GM18511 (cell line): ENCODE measurements at regions not wholly inside any gene's neighbourhood (a gene's known extent, or its start where the extent isn't known, plus 50 kb on each side); places are given as distances from the start of the nearest gene placed in this dataset.

ENCODE experiments used
- ATAC-seq: cut with Tn5 transposase; IDR thresholded peaks from one replicate; pipeline ENCODE4 v1.9.1; 2021; ENCODE audit warnings: mild to moderate bottlenecking, moderate library complexity; ENCODE audit not compliant: unreplicated experiment

- ATAC-seq = no peak
Measured at GRCh38 chr18:56545464-56545863, 92.9 kb downstream of the TXNL1 start.

- ATAC-seq = no peak
Measured at GRCh38 chr18:56542476-56542875, 95.9 kb downstream of the TXNL1 start.

DNA sequence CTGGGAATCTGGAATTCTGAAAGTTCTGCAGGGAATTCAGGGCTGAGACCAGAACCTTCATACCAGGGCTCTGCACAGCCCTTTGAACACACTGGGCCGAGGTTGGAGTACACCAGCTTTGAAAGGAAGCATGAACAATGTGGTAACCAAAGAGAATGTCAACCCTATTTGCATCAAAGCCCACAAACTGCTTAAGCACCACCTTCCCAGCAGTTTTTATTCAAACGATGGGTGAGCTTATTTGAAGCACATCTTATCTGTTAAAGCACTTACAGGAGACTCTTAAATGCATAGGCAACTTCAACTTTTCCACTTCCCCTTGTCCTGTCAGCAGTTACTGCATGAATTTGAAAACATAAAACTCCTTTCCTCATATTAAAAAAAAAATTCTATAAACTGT is 96.6 kb downstream of the TXNL1 start:
- no peak for ATAC-seq

GRCh38 chr18:56541340-56541739 is 97.1 kb downstream of the TXNL1 start:
- ATAC-seq = no peak

DNA sequence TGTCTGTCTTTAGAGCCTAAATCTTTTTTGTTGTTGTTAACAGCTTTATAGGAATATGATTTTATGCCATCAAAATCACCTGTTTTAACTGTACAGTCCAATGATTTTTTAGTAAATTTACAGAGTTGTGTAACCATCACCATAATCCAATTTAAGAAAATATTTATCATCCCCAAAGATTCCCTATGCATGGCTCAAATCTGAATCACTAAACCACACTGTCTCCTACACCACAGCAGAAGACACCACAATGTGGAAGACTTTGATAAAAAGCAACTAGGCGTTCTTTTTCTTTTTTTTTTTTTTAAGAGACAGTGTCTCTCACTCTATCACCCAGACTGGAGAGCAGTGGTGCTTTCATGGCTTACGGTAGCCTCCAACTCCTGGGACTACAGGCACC is 99.6 kb downstream of the TXNL1 start:
- no peak for ATAC-seq

- peak; percentile 96 for ATAC-seq
Measured at GRCh38 chr18:56532176-56532840, 106.1 kb downstream of the TXNL1 start.

DNA sequence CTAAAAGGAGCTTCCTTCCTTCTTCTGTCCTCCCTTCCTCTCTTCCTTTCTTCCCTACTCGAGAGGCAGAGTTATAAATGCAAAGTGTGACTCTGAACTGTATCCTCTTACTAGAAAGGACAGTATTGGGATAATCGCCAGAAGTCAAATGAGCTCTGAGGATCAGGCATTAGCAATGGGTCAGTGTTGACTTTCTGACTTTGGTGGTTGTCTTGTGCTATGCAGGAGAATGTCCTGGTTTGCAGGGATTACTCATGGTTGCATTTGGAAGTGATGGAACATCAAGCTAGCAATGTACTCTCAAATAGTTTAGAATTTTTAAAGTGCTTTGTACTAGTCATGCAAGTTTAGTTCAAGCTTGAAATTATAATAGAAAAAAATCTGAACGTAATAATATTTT is 115.6 kb downstream of the TXNL1 start:
- no peak for ATAC-seq

DNA sequence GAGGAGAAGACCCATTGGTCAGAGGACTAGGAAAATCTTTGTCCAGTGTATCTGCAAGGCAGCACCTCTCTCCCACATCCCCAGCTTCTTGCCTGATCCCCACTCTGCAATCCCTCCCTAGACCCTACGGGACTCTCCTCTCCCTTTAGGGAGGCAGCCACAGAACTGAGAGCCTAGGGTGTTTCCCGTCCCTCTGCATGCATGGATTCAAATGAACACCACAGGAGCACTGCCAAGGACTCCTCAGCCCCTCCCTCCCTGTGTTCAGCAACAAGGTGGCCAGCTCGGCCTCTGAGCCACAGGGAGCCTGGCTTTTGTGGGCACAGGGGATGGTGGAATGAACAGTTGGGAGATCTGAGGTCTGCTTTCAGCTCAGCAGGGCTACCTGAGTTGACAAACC is 117.1 kb downstream of the TXNL1 start:
- ATAC-seq = no peak

- no peak for ATAC-seq
Measured at GRCh38 chr18:56517761-56518160, 120.6 kb downstream of the TXNL1 start.

DNA sequence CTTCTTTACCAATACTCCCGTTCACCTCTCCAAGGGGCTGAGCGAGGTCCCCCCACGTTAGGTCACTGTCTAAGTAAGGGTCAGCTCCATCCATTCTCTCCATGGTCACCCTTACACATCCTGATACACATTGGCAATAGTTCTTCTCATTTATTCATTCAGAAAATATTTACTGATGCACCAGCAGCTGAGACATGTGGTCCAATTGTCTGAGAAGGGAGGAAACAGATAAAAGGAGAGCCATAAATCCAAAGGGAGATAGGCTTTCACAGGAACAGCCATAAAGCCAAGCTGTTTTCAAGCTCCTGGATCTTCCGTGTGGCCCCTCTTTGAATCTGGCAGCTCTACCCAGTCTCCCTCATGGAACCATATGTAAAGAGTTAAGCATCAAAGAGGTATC is 121.2 kb downstream of the TXNL1 start:
- ATAC-seq = no peak

DNA sequence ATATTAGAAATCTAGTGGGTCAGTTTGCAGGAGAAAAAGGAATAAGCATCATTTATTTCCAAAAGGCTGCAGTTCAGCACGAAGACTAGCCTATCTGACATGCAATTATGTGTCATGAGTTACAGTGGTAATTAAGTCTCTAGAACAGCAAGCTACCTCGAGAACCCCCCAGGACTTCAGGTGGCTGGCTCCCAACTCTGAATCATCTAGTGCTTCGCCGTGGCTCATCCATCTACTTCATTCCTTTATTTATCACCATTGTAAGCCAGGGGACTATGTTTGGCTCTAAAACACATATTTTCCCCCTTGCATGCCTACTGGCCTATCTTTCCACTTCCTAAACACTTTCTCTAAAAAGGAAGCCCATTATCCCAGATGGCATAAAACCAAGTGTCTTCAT is 121.6 kb downstream of the TXNL1 start:
- no peak for ATAC-seq

- ATAC-seq = no peak
Measured at GRCh38 chr18:56515522-56515921, 122.9 kb downstream of the TXNL1 start.

GRCh38 chr18:56511996-56512395 is 126.4 kb downstream of the TXNL1 start:
- peak; percentile 77 for ATAC-seq

- ATAC-seq = no peak
Measured at GRCh38 chr18:56510108-56510507, 128.3 kb downstream of the TXNL1 start.

- no peak for ATAC-seq
Measured at GRCh38 chr18:56509656-56510055, 128.7 kb downstream of the TXNL1 start.

DNA sequence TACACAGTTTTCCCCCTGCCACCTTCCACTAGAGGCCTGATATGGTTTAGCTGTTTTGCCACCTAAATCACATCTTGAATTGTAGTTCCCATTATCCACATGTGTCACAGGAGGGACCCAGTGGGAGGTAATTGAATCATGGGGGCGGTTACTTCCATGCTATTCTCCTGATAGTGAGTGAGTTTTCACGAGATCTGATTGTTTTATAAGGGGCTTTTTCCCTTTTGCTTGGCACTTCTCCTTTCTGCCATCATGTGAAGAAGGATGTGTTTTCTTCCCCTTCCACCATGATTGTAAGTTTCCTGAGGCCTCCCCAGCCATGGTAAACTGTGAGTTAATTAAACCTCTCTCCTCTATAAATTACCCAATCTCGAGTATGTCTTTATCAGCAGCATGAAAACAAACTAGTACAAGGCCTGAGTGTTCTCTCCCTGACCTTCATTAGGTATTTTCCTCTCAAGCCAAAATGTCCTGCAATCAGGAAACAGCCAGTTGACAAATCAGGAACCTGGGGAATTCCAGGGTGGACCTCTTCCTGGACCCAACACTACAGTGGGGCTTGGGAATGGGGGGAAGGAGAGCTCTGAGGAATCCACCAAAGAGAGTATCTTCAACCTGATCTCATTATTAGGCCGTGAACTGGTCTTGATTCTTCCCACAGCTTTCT is 129.9 kb downstream of the TXNL1 start:
- ATAC-seq = no peak

DNA sequence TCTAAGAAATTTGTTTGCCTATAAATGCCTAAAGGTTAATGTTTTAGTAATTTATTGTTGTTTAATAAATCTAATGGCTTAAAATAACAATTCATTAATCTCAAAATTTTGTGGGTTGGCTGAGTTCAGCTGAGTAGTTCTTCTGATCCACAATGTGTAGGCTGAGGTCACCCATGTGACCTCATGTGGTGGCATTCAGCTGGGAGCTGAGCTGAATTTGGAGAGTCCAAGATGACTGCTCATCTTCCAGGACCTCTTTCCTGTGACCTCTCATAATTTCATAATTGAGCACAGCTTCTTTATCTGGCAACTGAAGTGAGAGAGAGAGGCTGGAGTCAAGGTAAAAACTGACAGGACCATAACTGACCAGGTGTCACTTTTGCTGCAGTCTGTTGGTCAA is 132.4 kb downstream of the TXNL1 start:
- no peak for ATAC-seq

DNA sequence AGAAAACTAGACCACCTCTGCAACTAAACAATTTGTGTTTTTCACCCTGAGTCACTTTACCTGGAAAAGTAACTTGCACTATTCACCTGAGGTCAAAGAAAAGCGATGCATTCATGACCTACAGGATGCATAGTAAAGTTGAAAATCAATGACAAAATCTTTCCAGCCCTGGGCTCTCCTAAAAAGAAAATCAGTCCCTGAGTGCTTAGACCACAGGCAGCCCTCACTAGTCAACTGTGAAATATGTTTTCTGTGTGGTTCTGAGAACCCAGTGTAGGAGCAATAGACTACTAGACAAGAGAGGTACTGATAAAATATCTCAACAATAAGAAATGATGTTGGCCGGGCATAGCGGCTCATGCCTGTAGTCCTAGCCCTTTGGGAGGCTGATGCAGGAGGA is 133.1 kb downstream of the TXNL1 start:
- ATAC-seq = no peak

GRCh38 chr18:56501896-56502295 is 136.5 kb downstream of the TXNL1 start:
- ATAC-seq = no peak

GRCh38 chr18:56495884-56496283 is 142.5 kb downstream of the TXNL1 start:
- no peak for ATAC-seq

DNA sequence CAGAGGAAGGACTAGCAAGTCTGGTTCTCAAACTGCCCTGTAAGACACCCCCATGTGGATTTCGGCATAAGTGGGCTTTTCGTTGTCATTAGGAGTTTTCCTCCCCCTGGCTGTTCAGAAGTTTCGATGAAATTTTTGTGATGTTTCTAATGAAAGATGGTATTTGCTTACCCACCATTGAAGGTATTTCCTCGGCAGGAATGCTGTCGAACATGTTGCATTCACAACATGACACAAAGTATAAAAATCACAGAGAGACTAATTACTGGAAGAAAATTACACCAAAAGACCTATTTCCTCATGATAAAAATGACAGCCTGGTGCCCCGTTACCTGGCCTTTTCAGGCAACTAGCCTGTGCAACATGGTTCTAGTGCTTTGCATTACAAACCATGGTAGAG is 144.9 kb downstream of the TXNL1 start:
- no peak for ATAC-seq

GRCh38 chr18:56492136-56492535 is 146.3 kb downstream of the TXNL1 start:
- ATAC-seq = no peak

DNA sequence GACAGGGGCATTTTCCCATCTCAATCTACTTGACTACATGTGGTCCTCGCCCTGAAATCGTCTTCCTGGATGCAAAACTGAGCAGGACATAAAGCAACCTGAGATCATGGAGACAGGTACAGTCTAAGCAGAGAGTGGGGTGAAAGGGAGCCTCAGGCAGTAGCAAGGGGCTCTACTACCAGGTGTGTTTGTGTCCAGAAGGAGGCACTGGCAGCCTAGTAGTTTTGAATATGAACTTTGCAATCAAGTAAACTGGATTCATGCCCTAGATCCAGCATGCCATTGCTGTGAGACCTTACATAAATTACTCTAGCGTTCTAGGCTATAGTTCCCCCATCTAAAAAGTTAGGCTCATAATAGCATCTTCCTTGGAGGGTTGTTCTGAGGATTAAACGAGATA is 147.4 kb downstream of the TXNL1 start:
- no peak for ATAC-seq
